Gastrocnemius medialis (tissue), 4 donors: ENCODE measurements at regions not wholly inside any gene's neighbourhood (a gene's known extent, or its start where the extent isn't known, plus 50 kb on each side); places are given as distances from the start of the nearest gene placed in this dataset.

ENCODE experiments used
- POLR2A ChIP-seq, 2 donors: fragments of 450-650 bp; IDR thresholded peaks; one replicate each; pipeline ENCODE4 v1.6.1; 2017; ENCODE audit warnings: antibody characterized with exemption in 2 of 2, mild to moderate bottlenecking in 2 of 2, moderate library complexity in 2 of 2
- TF ChIP-seq, protein P1 (sequence below), 5 experiments: fragments of 450-650 bp in 3 of 5; fragments of 200-600 bp in 2 of 5; sonication (generic) in 2 of 5; IDR thresholded peaks in 4 of 5; conservative IDR thresholded peaks in 1 of 5; 1 replicate in 4 of 5; 2 replicates in 1 of 5; pipeline ENCODE4 v1.5.1; 2016 to 2019; ENCODE audit warnings: antibody characterized with exemption in 5 of 5, mild to moderate bottlenecking in 3 of 5, moderate library complexity in 3 of 5

DNA sequence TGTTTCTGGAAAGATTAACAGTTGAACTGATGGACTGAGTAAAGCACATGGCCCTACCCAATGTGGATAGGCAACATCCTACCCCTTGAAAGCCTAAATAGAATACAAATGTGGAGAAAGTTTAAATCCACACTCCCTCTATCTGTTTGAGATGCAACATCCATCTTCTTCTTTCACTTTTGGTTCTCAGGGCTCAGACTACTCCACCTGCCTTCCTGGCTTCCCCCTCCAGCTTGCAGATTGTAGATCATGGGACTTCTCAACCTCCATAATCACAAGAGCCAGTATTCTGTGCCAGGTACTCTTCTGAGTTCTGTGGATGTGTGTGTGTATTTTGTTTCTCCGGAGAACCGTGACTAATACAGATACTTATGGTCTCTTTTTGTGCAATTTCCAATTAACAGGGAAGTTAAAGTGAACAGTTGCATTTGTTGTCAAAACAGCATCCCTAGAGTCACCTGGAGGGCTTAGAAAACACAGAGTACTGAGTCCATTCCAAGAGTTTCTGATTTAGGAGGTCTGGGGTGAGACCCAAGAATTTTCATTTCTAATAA, 590.3 kb upstream of the MIR17HG start:
- TF ChIP-seq, protein P1, sequence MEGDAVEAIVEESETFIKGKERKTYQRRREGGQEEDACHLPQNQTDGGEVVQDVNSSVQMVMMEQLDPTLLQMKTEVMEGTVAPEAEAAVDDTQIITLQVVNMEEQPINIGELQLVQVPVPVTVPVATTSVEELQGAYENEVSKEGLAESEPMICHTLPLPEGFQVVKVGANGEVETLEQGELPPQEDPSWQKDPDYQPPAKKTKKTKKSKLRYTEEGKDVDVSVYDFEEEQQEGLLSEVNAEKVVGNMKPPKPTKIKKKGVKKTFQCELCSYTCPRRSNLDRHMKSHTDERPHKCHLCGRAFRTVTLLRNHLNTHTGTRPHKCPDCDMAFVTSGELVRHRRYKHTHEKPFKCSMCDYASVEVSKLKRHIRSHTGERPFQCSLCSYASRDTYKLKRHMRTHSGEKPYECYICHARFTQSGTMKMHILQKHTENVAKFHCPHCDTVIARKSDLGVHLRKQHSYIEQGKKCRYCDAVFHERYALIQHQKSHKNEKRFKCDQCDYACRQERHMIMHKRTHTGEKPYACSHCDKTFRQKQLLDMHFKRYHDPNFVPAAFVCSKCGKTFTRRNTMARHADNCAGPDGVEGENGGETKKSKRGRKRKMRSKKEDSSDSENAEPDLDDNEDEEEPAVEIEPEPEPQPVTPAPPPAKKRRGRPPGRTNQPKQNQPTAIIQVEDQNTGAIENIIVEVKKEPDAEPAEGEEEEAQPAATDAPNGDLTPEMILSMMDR (IDR thresholded peaks at IDR 0.05 in 4 of 5, conservative IDR thresholded peaks at IDR 0.05 in 1 of 5), result no peak
- TF ChIP-seq POLR2A (IDR thresholded peaks at IDR 0.05), result no peak
